Brain microvascular endothelial cell (primary cell): ENCODE measurements at regions not wholly inside any gene's neighbourhood (a gene's known extent, or its start where the extent isn't known, plus 50 kb on each side); places are given as distances from the start of the nearest gene placed in this dataset.

Experiments
- DNase-seq: peaks from one replicate; pipeline ENCODE4 v3.0.0-alpha.2; 2020
- H3K27ac ChIP-seq: fragments of 250-450 bp; sonication (Bioruptor Pico); 2 replicates; pipeline ENCODE4 v1.5.1; 2020; ENCODE audit warnings: mild to moderate bottlenecking, moderate library complexity
- H3K27me3 ChIP-seq: fragments of 250-450 bp; sonication (Bioruptor Pico); replicated peaks from 2 replicates; pipeline ENCODE4 v1.5.1; 2020; ENCODE audit warnings: mild to moderate bottlenecking
- H3K36me3 ChIP-seq: fragments of 250-450 bp; sonication (Bioruptor Pico); replicated peaks from 2 replicates; pipeline ENCODE4 v1.5.1; 2020; ENCODE audit warnings: mild to moderate bottlenecking
- H3K4me3 ChIP-seq: 2 replicates; pipeline ENCODE4 v1.5.1; 2011; ENCODE audit warnings: low read depth, mild to moderate bottlenecking, control low read depth, low read length, moderate library complexity
- in situ Hi-C: cut with HindIII; loops from 2 replicates; pipeline ENCODE4 v1.10.0; 2017; ENCODE audit warnings: low sequenced_read_pairs, low pct_ligation_motif_present
- TF ChIP-seq, protein P1 (sequence below): IDR thresholded peaks from 2 replicates; pipeline ENCODE4 v1.5.1; 2011; ENCODE audit warnings: low read depth, mild to moderate bottlenecking, moderate library complexity, low read length, control low read depth, inconsistent platforms; ENCODE audit errors: missing control alignments

GRCh38 chr5:114152656-114153360 is 209.1 kb upstream of the KCNN2 start:
- no peaks in the 10 kb centered on the region for H3K36me3 ChIP-seq
- TF ChIP-seq, protein P1, sequence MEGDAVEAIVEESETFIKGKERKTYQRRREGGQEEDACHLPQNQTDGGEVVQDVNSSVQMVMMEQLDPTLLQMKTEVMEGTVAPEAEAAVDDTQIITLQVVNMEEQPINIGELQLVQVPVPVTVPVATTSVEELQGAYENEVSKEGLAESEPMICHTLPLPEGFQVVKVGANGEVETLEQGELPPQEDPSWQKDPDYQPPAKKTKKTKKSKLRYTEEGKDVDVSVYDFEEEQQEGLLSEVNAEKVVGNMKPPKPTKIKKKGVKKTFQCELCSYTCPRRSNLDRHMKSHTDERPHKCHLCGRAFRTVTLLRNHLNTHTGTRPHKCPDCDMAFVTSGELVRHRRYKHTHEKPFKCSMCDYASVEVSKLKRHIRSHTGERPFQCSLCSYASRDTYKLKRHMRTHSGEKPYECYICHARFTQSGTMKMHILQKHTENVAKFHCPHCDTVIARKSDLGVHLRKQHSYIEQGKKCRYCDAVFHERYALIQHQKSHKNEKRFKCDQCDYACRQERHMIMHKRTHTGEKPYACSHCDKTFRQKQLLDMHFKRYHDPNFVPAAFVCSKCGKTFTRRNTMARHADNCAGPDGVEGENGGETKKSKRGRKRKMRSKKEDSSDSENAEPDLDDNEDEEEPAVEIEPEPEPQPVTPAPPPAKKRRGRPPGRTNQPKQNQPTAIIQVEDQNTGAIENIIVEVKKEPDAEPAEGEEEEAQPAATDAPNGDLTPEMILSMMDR: no peak
- no peak overlapping the region for H3K27ac ChIP-seq
- no peak overlapping the region for H3K4me3 ChIP-seq
- no peak for DNase-seq
- in situ Hi-C loops: no loop called here
- no peaks in the 10 kb centered on the region for H3K27me3 ChIP-seq

DNA sequence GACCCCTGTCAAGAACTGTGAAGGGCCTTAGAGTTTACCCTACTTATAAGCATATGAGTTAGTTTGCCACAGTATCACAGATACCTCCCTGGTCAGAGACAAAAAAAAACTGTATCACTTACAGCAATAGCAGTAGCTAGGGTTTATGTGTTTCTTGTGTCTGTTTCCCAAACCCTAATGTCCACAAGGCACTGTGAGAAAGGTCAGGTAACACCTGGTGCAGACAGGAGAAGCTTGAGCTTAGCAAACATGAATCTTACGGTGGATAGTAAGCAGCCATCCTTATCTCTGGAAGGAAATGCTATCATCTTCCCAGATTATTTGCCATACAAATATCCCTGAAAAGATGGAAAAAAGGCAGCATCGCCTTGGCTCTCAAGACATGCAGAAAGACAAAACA is 208.5 kb upstream of the KCNN2 start:
- no peak overlapping the region for H3K27ac ChIP-seq
- no peaks in the 10 kb centered on the region for H3K36me3 ChIP-seq
- in situ Hi-C loops: no loop called here
- H3K27me3 ChIP-seq: no peaks in the 10 kb centered on the region
- no peak for DNase-seq
- H3K4me3 ChIP-seq: no peak overlapping the region
- TF ChIP-seq, protein P1: no peak

- Histone ChIP-seq H3K27me3 (no peaks in the 10 kb centered on the region), H3K36me3 (no peaks in the 10 kb centered on the region), H3K27ac (no peak overlapping the region), H3K4me3 (no peak overlapping the region)
- TF ChIP-seq, protein P1: no peak
- DNase-seq: no peak
- in situ Hi-C loops: no loop called here
Observed at GRCh38 chr5:114153833-114154232, 208.0 kb upstream of the KCNN2 start.

- in situ Hi-C loops: no loop called here
- H3K4me3 ChIP-seq: no peak overlapping the region
- no peak overlapping the region for H3K27ac ChIP-seq
- no peaks in the 10 kb centered on the region for H3K27me3 ChIP-seq
- DNase-seq: no peak
- TF ChIP-seq, protein P1: no peak
- no peaks in the 10 kb centered on the region for H3K36me3 ChIP-seq
Observed at GRCh38 chr5:114166081-114166480, 195.8 kb upstream of the KCNN2 start.

GRCh38 chr5:114174131-114174530 is 187.7 kb upstream of the KCNN2 start:
- Histone ChIP-seq H3K27me3 (no peaks in the 10 kb centered on the region), H3K27ac (peak overlapping the region; percentile 50), H3K36me3 (no peaks in the 10 kb centered on the region), H3K4me3 (no peak overlapping the region)
- in situ Hi-C loops: no loop called here
- TF ChIP-seq, protein P1: no peak
- DNase-seq: peak; percentile 63

DNA sequence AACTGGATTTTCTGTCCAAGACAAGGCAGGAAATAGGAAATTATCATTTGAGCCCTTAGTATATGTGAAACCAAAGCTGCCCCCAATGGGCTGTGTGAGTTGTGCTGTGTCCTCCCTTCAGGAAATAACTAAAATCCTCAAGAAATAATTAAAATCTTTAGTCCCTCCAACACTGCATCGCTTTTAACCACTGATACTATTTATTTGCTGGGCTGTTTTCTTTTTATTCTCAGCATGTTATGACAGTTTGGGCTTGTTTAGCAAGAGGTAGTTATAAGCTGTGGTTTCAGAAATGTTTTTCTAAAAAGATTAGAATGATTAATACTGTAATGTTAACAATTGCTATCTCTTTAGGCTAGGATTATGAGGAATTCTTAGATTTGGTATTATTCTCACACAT is 187.0 kb upstream of the KCNN2 start:
- H3K36me3 ChIP-seq: no peaks in the 10 kb centered on the region
- in situ Hi-C loops: no loop called here
- peak overlapping the region; percentile 50 for H3K27ac ChIP-seq
- TF ChIP-seq, protein P1: no peak
- H3K27me3 ChIP-seq: no peaks in the 10 kb centered on the region
- DNase-seq: no peak
- no peak overlapping the region for H3K4me3 ChIP-seq
